ENCODE measurements at regions not wholly inside any gene's neighbourhood (a gene's known extent, or its start where the extent isn't known, plus 50 kb on each side); places are given as distances from the start of the nearest gene placed in this dataset.
"Not testable (repeated sequence)": the region's sequence is repeated elsewhere in the genome, so short reads cannot be mapped to it uniquely, and the experiment has no call there.

GRCh38 chr3:152672320-152672649 lies 162.6 kb upstream of the P2RY1 start:
- no peak for DNase-seq

GRCh38 chr3:152676810-152677379 lies 158.0 kb upstream of the P2RY1 start:
- DNase-seq = no peak

- no peak for DNase-seq
These were observed 157.4 kb upstream of the P2RY1 start for GRCh38 chr3:152677491-152677890.

- DNase-seq = no peak
These were observed 152.5 kb upstream of the P2RY1 start for GRCh38 chr3:152682477-152682876.

GRCh38 chr3:152683521-152683999 lies 151.4 kb upstream of the P2RY1 start:
- DNase-seq = no peak

- no peak for DNase-seq
These were observed 150.7 kb upstream of the P2RY1 start for GRCh38 chr3:152684279-152684678.

GRCh38 chr3:152688313-152688712 lies 146.6 kb upstream of the P2RY1 start:
- DNase-seq = no peak

- not testable (repeated sequence) for DNase-seq
These were observed 142.6 kb upstream of the P2RY1 start for GRCh38 chr3:152692326-152692725.

- DNase-seq = not testable (repeated sequence)
These were observed 141.2 kb upstream of the P2RY1 start for GRCh38 chr3:152693521-152694250.

- DNase-seq = no peak
These were observed 139.1 kb upstream of the P2RY1 start for GRCh38 chr3:152695840-152696239.

GRCh38 chr3:152696962-152697361 lies 138.0 kb upstream of the P2RY1 start:
- DNase-seq = no peak

- DNase-seq = no peak
These were observed 131.6 kb upstream of the P2RY1 start for GRCh38 chr3:152703245-152703890.

- DNase-seq = no peak
These were observed 127.8 kb upstream of the P2RY1 start for GRCh38 chr3:152706991-152707713.

- DNase-seq = no peak
These were observed 125.3 kb upstream of the P2RY1 start for GRCh38 chr3:152709659-152710058.

- no peak for DNase-seq
These were observed 124.4 kb upstream of the P2RY1 start for GRCh38 chr3:152710549-152710948.

- DNase-seq = no peak
These were observed 120.9 kb upstream of the P2RY1 start for GRCh38 chr3:152713989-152714388.

GRCh38 chr3:152714507-152714906 lies 120.4 kb upstream of the P2RY1 start:
- DNase-seq = no peak

GRCh38 chr3:152717252-152717651 lies 117.7 kb upstream of the P2RY1 start:
- no peak for DNase-seq

GRCh38 chr3:152718810-152719209 lies 116.1 kb upstream of the P2RY1 start:
- no peak for DNase-seq

GRCh38 chr3:152719264-152719663 lies 115.7 kb upstream of the P2RY1 start:
- DNase-seq = no peak

- DNase-seq = no peak
These were observed 113.8 kb upstream of the P2RY1 start for GRCh38 chr3:152720951-152721718.

- DNase-seq = no peak
These were observed 110.7 kb upstream of the P2RY1 start for GRCh38 chr3:152724270-152724669.
